HG03354 (cell line): ENCODE measurements at regions not wholly inside any gene's neighbourhood (a gene's known extent, or its start where the extent isn't known, plus 50 kb on each side); places are given as distances from the start of the nearest gene placed in this dataset.
"Not testable (repeated sequence)": the region's sequence is repeated elsewhere in the genome, so short reads cannot be mapped to it uniquely, and the experiment has no call there.

Source experiments
- ATAC-seq: cut with Tn5 transposase; IDR thresholded peaks from one replicate; pipeline ENCODE4 v1.9.1; 2021; ENCODE audit warnings: mild to moderate bottlenecking; ENCODE audit not compliant: unreplicated experiment, poor library complexity, severe bottlenecking

DNA sequence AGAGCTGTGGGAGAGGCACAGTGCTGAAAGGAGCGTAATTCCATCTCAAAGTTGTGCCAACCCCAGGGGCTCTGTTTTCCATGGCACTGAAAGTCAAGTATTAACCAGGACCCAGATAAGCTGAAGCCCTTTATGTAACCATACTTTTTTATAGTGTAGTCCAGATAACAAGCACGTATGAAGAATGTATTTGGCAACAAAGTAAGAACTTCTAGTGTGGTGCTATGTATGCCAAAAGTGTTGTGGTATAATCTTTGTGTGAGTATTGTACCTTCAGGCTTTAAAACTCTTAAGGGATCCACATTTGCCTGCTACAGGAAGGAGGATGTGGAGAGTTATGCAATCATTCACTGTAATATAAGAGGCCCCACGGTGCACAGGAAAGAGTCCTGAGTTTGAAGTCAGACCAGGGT lies 129.4 kb downstream of the IBTK start:
- no peak for ATAC-seq

DNA sequence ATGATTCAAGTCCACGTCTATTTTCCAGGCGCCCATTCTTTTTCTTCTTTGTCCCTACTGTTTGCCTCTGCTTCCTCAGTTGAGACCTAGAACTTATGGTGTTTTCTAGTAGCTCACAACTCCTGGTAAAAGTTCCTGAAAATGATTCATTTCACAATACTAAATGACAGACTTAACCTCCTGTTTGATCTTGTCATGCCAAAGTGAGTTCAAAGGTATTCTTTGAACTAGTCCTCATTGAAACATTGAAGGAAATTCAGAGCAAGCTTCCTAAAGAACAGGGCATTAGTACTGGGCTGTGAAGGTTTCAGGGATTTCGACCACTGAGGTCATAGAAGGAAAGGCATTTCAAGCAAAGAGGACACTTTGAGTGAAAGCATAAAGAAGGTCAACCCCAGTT lies 132.8 kb downstream of the IBTK start:
- ATAC-seq = no peak

DNA sequence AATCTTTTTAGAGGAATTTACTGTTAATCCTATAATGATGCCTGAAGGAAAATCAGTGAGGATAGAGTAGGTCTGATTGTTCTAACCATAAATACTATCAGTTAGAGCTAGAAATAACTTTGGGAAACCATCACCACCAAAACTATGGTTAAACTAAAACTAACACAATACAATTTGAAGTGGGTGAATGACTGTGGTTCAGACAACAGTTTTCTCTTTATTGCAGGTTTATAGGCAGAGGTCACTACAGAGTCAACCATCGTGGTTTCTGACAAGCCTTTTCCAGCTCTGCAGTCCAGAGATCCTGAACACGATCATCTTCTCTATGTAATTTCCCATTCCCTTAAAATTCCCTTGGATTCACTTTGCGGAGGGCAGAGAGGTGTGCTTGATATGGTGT lies 134.3 kb downstream of the IBTK start:
- no peak for ATAC-seq

DNA sequence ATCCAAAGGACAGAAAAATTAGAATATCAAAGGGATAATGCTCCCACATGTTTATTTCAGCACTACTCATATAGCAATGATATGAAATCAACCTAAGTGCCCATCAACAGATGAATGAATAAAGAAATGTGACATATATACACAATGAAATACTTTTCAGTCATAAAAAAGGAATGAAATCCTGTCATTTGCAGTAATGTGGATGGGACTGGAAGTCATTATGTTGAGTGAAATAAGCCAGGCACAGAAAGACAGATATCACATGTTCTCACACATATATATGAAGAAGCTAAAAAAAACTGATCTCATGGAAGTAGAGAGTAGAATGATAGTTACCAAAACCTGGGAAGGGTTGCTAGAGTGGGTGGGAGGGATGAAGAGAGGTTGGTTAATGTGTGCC lies 135.7 kb downstream of the IBTK start:
- ATAC-seq = no peak

DNA sequence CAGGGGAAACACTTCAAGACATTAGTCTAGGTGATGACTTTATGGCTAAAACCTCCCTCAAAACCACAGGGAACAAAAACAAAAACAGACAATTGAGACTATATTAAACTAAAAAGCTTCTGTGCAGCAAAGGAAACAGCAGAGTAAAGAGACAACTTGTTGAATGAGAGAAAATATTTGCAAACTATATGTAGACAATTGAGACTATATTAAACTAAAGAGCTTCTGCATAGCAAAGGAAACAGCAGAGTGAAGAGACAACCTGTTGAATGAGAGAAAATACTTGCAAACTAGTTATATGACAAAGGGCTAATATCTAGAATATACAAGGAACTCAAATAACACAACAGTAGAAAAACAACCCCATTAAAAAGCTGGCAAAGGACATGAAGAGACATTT lies 136.4 kb downstream of the IBTK start:
- ATAC-seq = no peak

DNA sequence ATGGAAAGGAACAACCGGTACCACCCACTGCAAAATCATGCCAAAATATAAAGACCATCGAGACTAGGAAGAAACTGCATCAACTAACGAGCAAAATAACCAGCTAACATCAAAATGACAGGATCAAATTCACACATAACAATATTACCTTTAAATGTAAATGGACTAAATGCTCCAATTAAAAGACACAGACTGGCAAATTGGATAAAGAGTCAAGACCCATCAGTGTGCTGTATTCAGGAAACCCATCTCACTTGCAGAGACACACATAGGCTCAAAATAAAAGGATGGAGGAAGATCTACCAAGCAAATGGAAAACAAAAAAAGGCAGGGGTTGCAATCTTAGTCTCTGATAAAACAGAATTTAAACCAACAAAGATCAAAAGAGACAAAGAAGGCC lies 144.4 kb downstream of the IBTK start:
- not testable (repeated sequence) for ATAC-seq

DNA sequence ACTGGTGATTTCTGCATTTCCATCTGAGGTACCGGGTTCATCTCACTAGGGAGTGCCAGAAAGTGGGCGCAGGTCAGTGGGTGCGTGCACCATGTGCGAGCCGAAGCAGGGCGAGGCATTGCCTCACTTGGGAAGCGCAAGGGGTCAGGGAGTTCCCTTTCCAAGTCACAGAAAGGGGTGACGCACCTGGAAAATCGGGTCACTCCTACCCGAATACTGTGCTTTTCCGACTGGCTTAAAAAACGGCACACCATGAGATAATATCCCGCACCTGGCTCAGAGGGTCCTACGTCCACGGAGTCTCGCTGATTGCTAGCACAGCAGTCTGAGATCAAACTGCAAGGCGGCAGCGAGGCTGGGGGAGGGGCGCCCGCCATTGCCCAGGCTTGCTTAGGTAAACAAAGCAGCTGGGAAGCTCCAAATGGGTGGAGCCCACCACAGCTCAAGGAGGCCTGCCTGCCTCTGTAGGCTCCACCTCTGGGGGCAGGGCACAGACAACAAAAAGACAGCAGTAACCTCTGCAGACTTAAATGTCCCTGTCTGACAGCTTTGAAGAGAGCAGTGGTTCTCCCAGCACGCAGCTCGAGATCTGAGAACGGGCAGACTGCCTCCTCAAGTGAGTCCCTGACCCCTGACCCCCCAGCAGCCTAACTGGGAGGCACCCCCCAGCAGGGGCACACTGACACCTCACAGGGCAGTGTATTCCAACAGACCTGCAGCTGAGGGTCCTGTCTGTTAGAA lies 146.0 kb downstream of the IBTK start:
- ATAC-seq = not testable (repeated sequence)

DNA sequence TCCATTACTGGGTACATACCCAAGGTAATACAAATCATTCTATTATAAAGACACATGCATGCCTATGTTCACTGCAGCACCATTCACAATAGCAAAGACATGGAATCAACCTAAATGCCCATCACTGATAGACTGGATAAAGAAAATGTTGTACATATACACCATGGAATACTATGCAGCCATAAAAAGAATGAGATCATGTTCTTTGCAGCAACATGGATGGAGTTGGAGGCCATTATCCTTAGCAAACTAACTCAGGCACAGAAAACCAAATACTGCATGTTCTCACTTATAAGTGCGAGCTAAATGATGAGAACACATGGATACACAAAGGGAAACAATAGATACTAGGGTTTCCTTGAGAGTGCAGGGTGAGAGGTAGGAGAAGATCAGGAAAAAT lies 146.8 kb downstream of the IBTK start:
- not testable (repeated sequence) for ATAC-seq

DNA sequence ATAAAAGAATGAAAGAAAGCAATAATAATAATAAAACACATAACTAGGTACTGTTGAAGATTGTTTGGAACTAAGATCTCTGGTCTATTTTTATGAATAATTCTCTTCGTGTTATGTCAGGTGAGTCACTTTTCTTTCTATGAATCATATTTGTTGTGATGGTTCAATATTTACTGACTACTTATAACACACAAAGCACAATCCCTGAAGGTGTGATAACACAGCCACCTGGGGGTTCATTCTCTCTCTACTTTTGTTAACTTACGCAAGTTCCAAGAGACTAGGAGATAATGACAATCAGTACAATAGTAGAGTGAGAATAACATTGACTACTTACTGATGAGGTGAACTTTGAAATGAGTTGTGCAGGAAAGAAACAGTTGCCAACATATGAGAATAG lies 149.9 kb downstream of the IBTK start:
- no peak for ATAC-seq

DNA sequence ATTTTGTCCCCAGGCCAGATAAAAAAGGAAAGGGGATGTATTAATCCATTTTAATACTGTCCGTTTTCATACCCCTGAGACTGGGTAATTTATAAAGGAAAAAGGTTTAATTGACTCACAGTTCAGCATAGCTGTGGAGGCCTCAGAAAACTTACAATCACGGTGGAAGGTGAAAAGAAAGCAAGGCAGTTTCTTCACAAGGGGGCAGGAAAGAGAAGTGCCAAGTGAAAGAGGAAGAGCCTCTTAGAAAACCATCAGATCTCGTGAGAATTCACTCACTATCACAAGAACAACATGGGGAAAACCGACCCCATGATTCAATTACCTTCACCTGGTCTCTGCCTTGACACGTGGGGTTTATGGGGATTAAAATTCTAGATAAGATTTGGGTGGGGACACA lies 152.5 kb downstream of the IBTK start:
- no peak for ATAC-seq

DNA sequence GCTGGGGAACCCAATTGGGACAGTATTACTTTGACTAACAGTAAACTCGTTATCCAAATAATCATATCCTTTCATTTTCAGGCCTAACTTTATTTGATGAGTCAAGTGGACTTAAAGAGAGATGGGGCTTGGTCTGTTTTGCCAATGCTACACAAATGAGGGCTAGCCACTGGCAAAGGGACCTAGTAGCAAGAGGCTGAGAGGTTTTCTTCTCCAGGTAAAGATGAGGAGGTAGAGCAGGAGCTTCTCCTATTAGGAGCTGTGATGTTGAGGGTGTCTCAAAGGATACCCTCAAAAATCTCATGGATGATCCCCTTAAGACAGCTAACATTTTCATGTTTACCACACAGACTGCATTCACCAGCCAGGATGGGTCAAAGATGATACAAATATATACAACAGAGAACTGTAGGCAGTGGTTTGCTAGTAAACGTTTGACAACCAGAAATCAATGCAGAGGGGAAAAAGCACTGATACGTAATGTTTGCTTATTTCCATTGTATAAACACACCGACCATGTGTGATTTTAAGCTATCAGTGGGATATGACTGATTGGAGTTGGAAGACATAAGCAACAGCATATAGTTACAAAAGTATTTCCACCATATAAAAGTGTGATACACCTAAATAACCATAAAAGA lies 153.3 kb downstream of the IBTK start:
- ATAC-seq = no peak

DNA sequence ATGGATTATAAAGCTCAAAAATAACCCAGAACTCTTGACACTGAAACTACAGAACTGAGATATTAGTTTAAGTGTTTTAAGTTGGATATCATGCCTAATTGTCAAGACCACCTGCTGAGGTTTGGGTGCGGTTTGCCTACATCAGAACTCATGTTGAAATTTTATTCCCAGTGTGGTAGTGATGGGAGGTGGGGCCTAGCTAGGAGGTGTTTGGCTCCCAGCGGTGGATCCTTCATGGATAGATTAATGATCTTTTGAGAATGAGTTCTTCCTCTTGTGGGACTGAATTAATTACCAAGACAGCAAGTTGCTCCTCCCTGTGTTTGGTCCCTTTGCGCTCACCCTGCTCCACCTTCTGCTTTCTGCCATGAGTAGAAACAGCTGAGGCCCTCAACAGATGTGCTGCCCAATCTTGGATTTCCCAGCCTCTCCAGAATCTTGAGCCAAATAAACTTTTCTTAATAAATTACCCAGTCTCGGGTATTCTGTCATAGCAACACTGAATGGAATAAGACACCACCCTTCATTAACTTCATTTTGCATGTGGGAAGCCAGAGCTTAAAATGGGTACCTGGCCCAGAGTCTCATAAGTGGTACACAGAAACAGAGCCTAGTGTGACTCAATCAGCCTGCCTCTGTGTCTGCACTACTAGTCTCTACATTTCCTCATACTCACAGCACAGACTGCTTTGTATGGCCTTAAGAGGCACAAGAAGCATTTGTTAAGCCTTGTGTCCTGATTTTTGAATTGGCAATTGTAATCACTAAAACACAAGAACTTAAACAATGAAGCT lies 158.4 kb downstream of the IBTK start:
- no peak for ATAC-seq

DNA sequence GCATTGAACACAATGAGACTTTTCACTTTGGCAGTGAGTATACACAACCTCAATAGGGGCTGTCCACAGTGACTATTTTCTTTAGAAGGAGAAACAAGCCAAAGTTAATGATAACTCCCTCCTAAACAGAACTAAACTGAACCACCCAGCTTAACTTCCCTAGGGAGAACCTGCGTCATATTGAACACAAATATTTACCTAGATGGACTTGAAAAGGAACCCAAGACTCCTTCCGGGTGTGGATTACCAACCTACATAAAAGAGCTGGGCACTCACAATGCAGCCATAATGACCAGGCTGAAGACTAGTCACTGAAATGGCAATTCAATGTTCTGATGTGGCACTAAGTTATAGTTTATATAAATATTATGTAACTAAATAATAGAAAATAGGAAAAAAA lies 160.6 kb downstream of the IBTK start:
- ATAC-seq = no peak

DNA sequence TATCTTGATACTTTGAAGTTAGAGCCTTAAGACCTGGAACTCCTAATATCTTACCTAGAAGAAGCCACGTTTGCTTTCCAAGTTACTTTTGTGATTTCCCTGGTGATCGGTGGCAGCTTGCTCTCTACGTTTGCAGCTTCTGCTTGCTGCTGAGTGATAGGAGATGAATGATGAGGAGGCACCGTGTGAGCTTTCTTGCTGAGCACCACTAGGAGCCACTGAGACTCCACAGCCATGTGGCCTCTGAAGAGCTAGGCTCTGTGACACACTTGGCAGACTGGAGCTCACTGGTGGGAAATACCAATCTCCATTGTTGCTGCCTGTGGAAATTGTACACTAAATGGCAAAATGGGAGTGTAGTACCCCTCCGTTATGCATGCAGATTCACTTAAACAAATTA lies 161.8 kb downstream of the IBTK start:
- ATAC-seq = no peak

DNA sequence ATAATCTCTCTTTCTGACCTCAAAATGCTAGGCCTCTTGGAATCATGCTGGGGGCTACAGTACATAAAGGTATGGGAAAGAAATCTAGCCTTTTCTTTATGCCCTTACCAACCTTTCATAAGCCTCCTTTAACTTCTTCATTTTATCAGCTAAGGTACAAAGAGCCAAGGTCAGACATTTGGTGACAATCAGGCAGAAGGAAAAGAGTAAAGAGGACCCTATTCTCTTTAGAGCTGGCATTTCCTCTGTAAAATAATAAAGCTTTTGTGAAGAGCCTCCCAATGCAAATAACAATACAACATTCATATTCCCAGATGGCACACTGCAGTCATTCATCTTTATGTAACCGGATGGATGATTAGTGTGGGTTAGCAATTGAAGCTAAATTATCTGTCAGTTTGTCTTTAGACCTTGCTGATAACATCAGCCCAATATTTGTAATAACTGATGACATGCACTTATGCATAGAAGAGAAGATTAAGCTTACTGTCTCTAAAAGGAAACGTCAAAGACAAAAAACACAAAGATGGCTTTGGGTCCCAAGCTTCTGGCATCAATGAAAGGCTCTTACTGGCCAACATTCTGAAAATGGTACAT lies 163.1 kb downstream of the IBTK start:
- ATAC-seq = no peak

DNA sequence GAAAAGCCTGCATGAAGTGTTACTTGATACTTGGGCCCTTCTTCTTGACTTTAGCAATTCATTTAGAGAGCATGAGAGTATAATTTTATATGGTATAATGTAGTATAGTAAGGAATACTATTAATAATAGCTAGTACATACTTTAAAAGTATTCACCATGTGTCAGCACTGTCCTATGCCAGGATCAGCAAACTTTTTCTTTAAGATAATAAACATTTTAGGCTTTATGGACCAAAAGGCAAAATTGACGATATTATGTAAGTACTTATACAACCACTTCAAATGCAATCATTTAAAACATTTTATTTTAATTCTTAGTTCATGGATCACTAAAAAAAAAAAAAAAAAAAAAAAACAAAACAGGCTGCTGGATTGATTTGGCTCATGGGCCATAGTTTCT lies 163.9 kb downstream of the IBTK start:
- no peak for ATAC-seq

DNA sequence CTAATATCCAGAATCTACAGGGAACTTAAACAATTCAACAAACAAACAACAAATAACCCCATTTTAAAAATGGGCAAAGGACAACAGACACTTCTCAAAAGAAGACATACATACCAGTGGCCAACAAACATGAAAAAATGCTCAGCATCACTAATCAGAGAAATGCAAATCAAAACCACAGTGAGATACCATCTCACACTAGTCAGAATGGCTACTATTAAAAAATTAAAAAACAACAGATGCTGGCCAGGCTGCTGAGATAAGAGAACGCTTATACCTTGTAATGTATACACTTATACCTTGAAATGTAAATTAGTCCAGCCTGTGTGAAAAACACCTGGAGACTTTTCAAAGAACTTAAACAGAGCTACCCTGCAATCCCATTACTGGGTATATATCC lies 166.8 kb downstream of the IBTK start:
- ATAC-seq = no peak

DNA sequence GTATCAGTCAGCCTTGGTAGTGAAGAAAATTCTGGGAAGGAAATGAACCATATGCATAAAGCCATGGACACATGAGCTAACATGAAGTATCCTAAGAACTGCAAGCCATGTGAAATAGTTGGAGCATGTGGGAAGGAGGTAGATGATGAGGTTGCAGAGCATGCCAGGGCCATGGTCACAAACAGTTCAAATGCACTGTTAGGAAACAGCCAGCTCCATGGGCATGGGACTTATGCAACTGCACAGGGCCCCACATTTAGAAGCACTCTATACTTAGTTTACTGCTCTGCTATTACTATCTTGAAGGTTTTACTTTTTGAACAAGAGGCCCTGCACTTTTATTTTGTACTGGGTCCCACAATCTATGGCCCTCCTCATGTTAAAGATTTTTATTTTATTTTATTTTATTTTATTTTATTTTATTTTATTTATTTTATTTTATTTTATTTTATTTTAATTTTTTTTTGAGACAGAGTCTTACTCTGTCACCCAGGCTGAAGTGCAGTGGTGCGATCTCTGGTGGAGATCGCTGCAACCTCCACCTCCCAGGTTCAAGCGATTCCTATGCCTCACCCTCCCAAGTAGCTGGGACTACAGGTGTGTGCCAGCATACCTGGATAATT lies 169.1 kb downstream of the IBTK start:
- no peak for ATAC-seq

DNA sequence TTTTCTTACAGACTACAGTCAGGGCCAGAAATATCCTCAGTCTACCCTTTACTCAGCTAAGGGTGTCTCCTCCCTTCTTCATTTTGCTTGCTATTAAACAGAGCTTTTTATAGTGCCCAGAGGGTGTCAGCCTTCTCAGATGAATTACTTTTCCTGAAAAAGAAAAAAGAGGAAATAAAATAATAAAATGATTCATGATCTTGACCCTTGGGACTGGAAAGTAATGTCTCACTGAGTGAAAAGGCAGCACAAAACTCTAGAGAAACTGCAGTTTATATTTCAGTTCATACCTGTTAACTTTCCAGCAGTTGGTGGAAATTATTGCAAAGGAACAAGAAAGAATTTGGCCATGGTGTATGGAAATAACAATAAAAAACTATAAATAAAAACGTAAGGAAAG lies 170.6 kb downstream of the IBTK start:
- ATAC-seq = no peak

DNA sequence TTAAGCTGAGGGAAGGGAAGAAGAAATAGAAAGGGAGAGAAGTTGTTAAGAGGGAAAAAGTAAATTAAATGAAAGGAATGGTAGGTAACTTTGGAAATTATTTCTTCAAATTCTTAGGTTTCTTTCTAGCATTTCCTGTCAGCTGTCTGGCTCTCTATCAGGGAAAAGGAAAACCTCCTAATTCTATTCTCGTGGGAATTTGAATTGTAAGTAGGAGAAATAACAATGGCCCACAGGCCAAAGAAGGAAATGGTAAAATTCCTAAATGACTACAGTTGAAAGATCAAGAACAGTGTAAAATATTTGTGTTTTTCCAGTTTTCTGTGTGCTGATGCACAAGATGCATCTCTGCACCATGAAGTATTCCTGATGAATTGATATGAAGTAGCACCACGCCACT lies 173.0 kb downstream of the IBTK start:
- ATAC-seq = no peak
